ENCODE measurements at regions not wholly inside any gene's neighbourhood (a gene's known extent, or its start where the extent isn't known, plus 50 kb on each side); places are given as distances from the start of the nearest gene placed in this dataset.

GRCh38 chr3:22982981-22983587 is 220.0 kb upstream of the UBE2E2 start:
- no peak for TF ChIP-seq CTCF (conservative IDR thresholded peaks at IDR 0.05)
- H3K27ac ChIP-seq: no peak overlapping the region

- no peak for TF ChIP-seq CTCF (conservative IDR thresholded peaks at IDR 0.05)
- H3K27ac ChIP-seq: no peak overlapping the region
Measured at GRCh38 chr3:22986958-22987357, 216.2 kb upstream of the UBE2E2 start.

DNA sequence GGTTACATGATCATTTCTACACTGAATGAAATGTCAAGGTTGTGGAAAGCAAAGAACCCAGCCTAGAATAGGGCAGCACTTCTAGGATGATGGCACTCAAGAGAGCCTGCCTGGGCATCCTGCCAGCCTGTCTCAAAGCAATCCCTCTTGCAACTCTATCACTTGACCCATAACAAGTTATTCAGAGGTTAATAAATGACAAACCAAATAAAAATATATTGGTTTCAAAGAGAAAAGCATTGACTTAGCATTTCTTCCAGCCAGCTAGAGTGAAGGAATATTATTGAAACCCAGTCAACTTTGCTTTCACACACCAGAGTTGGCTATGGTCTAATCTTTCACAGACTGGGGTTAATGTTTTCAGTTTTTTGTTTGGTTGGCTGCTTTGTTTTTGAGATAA is 214.6 kb upstream of the UBE2E2 start:
- TF ChIP-seq CTCF (conservative IDR thresholded peaks at IDR 0.05): no peak
- H3K27ac ChIP-seq: no peak overlapping the region

DNA sequence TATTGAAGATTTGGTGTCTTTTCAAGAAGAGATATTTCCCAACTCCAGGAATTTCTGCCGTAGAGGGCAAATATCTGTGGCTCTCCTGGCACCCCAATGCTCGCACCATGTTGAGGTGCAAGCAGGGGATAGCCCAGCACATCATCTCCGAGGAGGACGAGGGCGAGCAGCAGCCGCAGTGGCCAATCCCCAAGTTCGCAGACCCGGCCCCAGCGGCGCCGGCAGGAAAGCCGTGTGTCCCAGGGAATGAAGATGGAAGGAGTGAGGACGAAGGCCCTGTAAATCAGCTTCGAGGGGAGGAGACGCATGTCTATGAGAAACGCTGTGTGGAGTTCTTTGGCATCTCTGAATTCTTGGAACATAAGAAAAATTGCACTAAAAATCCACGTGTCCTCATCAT is 213.4 kb upstream of the UBE2E2 start:
- H3K27ac ChIP-seq: no peak overlapping the region
- no peak for TF ChIP-seq CTCF (conservative IDR thresholded peaks at IDR 0.05)

GRCh38 chr3:22990291-22991200 is 212.6 kb upstream of the UBE2E2 start:
- no peak for TF ChIP-seq CTCF (conservative IDR thresholded peaks at IDR 0.05)
- H3K27ac ChIP-seq: no peak overlapping the region

DNA sequence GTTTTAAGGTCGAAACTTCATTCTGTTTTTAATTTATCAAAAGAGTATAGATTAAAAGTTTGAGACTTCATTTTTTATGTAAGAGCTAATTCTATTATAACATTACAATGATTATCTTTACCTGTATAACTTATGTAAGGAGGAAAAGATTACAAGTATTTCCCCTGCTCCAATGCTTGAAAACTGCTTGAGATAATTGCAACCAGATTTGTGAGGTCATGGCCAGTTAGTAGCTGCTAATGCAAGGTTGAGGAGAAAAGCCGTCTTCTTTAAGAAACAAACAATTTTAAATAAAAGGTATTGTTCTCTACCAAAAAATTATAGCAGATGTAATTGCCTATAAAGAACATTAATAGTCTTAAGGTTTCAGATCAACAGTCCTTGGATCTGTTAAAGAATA is 208.3 kb upstream of the UBE2E2 start:
- no peak overlapping the region for H3K27ac ChIP-seq
- no peak for TF ChIP-seq CTCF (conservative IDR thresholded peaks at IDR 0.05)

DNA sequence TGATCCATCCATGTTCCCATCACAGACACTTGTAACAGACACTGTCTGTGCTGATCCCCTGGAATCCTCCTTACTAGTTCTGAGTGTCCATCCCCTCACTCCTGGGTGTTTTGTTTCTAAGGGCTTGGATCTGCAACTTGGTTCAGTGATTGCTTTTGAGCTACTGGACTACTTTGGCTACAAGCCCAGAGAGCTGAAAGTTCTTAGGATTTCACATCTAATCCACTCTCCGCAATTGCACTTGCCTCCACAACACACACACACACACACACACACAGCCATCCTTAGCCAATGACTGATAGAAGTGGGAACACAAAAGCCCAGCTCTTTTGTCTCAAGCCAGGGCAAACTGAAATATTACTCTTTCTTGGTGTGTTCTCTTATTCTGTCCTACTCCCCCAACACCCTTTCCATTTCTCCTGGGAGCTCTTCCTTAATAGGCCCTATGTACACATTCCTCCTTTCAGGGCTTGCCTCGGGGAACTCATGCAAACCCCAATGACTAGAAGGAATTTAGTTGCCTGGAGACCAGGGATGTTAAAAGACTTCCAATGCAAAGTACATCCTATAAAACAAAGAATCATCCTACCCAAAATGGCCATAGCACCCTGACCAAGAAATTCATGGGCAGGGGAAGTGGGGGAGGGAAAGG is 206.1 kb upstream of the UBE2E2 start:
- TF ChIP-seq CTCF (conservative IDR thresholded peaks at IDR 0.05): no peak
- H3K27ac ChIP-seq: no peak overlapping the region
